ENCODE measurements at regions not wholly inside any gene's neighbourhood (a gene's known extent, or its start where the extent isn't known, plus 50 kb on each side); places are given as distances from the start of the nearest gene placed in this dataset.

DNA sequence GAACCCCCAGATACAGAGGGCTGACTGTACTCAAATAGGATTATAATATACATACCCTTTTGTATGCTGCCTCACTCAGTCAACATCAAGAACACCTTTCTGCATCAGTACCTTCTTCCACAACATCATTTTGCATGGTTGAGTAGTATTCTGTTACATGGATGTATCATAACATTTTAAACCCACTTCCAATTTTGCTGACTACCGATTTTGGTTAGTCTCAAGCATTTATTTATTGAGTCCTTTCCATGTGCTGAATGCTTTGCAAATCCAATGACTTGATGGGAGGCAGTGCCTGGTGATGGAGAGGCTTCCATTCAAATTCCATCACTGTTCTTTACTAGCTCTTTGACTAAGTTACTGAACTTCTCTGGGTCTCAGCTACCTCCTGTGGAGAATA, 182.0 kb upstream of the KLF4 start:
- H3K4me1 ChIP-seq (ENCODE audit: control insufficient read depth in 4 of 4, insufficient read depth in 4 of 4, low read length in 3 of 4), result no peaks in the 10 kb centered on the region
- H3K27ac ChIP-seq (ENCODE audit: low read depth in 1 of 2, low read length in 2 of 2), result no peak overlapping the region
- no peak for DNase-seq (ENCODE audit: low spot score)
- H3K4me3 ChIP-seq (ENCODE audit: low read depth in 1 of 3, low read length in 3 of 3), result no peak overlapping the region
- TF ChIP-seq EGR1 (IDR thresholded peaks at IDR 0.05; ENCODE audit: low read depth in 2 of 2), result no peak
- no peak for TF ChIP-seq GABPA (IDR thresholded peaks at IDR 0.05 in 1 of 2, conservative IDR thresholded peaks at IDR 0.05 in 1 of 2)
- TF ChIP-seq SP1 (IDR thresholded peaks at IDR 0.05), result no peak
- TF ChIP-seq NR2F2 (IDR thresholded peaks at IDR 0.05), result no peak
- TF ChIP-seq JUND (IDR thresholded peaks at IDR 0.05), result no peak
- H3K9me3 ChIP-seq (ENCODE audit: control insufficient read depth in 4 of 4, low read length in 3 of 4), result no peaks in the 10 kb centered on the region
- 92% methylated on average over 1 of the region's 1 CpG for WGBS
- no peak overlapping the region for H3K9ac ChIP-seq (ENCODE audit: low read depth in 1 of 2, low read length in 2 of 2)
- H3K36me3 ChIP-seq (ENCODE audit: control insufficient read depth in 4 of 4, insufficient read depth in 3 of 4, low read depth in 1 of 4, low read length in 3 of 4), result no peaks in the 10 kb centered on the region
- H3K27me3 ChIP-seq (ENCODE audit: control insufficient read depth in 4 of 4, insufficient read depth in 4 of 4, low read length in 3 of 4), result no peaks in the 10 kb centered on the region

DNA sequence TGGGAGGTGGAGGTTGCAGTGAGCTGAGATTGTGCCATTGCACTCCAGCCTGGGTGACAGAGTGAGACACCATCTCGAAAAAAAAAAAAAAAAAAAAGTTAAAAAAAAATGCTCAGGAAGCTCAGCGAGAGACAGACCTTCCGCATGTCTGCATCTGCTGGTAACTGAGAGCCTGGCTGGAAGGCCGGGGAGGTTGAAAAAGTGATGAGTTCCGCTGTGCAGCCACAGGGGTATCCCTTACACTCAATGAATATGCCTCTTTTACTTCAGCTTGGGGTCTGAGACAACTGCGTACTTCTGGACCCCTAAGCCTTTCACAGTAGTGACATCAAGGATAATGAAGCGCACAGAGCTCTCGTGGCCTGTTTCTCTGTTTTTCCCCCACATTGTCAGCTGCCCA, 179.9 kb upstream of the KLF4 start:
- no peaks in the 10 kb centered on the region for H3K4me1 ChIP-seq (ENCODE audit: control insufficient read depth in 4 of 4, insufficient read depth in 4 of 4, low read length in 3 of 4)
- H3K9me3 ChIP-seq (ENCODE audit: control insufficient read depth in 4 of 4, low read length in 3 of 4), result no peaks in the 10 kb centered on the region
- TF ChIP-seq FOXA2 (IDR thresholded peaks at IDR 0.05), result no peak
- no peak for TF ChIP-seq FOXA1 (IDR thresholded peaks at IDR 0.05)
- no peak for TF ChIP-seq NR2F2 (IDR thresholded peaks at IDR 0.05)
- no peak for TF ChIP-seq SP1 (IDR thresholded peaks at IDR 0.05)
- no peak for TF ChIP-seq HNF4G (IDR thresholded peaks at IDR 0.05)
- TF ChIP-seq EGR1 (IDR thresholded peaks at IDR 0.05; ENCODE audit: low read depth in 2 of 2), result no peak
- no peak for TF ChIP-seq HNF4A (conservative IDR thresholded peaks at IDR 0.05)
- TF ChIP-seq JUND (IDR thresholded peaks at IDR 0.05), result no peak
- no peak for TF ChIP-seq ATF3 (IDR thresholded peaks at IDR 0.05)
- TF ChIP-seq RAD21 (IDR thresholded peaks at IDR 0.05), result no peak
- TF ChIP-seq, protein P1, sequence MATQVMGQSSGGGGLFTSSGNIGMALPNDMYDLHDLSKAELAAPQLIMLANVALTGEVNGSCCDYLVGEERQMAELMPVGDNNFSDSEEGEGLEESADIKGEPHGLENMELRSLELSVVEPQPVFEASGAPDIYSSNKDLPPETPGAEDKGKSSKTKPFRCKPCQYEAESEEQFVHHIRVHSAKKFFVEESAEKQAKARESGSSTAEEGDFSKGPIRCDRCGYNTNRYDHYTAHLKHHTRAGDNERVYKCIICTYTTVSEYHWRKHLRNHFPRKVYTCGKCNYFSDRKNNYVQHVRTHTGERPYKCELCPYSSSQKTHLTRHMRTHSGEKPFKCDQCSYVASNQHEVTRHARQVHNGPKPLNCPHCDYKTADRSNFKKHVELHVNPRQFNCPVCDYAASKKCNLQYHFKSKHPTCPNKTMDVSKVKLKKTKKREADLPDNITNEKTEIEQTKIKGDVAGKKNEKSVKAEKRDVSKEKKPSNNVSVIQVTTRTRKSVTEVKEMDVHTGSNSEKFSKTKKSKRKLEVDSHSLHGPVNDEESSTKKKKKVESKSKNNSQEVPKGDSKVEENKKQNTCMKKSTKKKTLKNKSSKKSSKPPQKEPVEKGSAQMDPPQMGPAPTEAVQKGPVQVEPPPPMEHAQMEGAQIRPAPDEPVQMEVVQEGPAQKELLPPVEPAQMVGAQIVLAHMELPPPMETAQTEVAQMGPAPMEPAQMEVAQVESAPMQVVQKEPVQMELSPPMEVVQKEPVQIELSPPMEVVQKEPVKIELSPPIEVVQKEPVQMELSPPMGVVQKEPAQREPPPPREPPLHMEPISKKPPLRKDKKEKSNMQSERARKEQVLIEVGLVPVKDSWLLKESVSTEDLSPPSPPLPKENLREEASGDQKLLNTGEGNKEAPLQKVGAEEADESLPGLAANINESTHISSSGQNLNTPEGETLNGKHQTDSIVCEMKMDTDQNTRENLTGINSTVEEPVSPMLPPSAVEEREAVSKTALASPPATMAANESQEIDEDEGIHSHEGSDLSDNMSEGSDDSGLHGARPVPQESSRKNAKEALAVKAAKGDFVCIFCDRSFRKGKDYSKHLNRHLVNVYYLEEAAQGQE (IDR thresholded peaks at IDR 0.05), result no peak
- no peak for TF ChIP-seq RXRA (IDR thresholded peaks at IDR 0.05)
- no peak for TF ChIP-seq YY1 (IDR thresholded peaks at IDR 0.05)
- no peak for TF ChIP-seq CTCF (IDR thresholded peaks at IDR 0.05; ENCODE audit: low read depth, low read length, missing input control)
- TF ChIP-seq, protein P2, sequence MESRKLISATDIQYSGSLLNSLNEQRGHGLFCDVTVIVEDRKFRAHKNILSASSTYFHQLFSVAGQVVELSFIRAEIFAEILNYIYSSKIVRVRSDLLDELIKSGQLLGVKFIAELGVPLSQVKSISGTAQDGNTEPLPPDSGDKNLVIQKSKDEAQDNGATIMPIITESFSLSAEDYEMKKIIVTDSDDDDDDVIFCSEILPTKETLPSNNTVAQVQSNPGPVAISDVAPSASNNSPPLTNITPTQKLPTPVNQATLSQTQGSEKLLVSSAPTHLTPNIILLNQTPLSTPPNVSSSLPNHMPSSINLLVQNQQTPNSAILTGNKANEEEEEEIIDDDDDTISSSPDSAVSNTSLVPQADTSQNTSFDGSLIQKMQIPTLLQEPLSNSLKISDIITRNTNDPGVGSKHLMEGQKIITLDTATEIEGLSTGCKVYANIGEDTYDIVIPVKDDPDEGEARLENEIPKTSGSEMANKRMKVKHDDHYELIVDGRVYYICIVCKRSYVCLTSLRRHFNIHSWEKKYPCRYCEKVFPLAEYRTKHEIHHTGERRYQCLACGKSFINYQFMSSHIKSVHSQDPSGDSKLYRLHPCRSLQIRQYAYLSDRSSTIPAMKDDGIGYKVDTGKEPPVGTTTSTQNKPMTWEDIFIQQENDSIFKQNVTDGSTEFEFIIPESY (IDR thresholded peaks at IDR 0.05), result no peak
- H3K27ac ChIP-seq (ENCODE audit: low read depth in 1 of 2, low read length in 2 of 2), result no peak overlapping the region
- 95% methylated on average over 8 of the region's 8 CpGs for WGBS
- no peaks in the 10 kb centered on the region for H3K27me3 ChIP-seq (ENCODE audit: control insufficient read depth in 4 of 4, insufficient read depth in 4 of 4, low read length in 3 of 4)
- no peak for DNase-seq (ENCODE audit: low spot score)
- no peaks in the 10 kb centered on the region for H3K36me3 ChIP-seq (ENCODE audit: control insufficient read depth in 4 of 4, insufficient read depth in 3 of 4, low read depth in 1 of 4, low read length in 3 of 4)
- H3K4me3 ChIP-seq (ENCODE audit: low read depth in 1 of 3, low read length in 3 of 3), result no peak overlapping the region
- no peak overlapping the region for H3K9ac ChIP-seq (ENCODE audit: low read depth in 1 of 2, low read length in 2 of 2)
